H9 (cell line): ENCODE measurements at regions not wholly inside any gene's neighbourhood (a gene's known extent, or its start where the extent isn't known, plus 50 kb on each side); places are given as distances from the start of the nearest gene placed in this dataset.
A peak's percentile ranks its signal among the peaks of the same experiment; 100 is the strongest.

ENCODE experiments used
- DNase-seq: peaks from one replicate; pipeline ENCODE4 v3.0.0-alpha.2; 2017
- H2AFZ ChIP-seq: one replicate; pipeline ENCODE4 v1.6.1; 2013; ENCODE audit warnings: mild to moderate bottlenecking, low read length, control low read depth, moderate library complexity
- H2AK5ac ChIP-seq: 2 replicates; pipeline ENCODE4 v1.6.1; 2013; ENCODE audit warnings: low read length, control low read depth, mixed read lengths; ENCODE audit not compliant: insufficient read length
- H2BK120ac ChIP-seq: one replicate; pipeline ENCODE4 v1.6.1; 2013; ENCODE audit warnings: low read depth, mild to moderate bottlenecking, low read length, control low read depth, inconsistent platforms; ENCODE audit not compliant: poor library complexity, severe bottlenecking
- H2BK12ac ChIP-seq: 2 replicates; pipeline ENCODE4 v1.6.1; 2013; ENCODE audit warnings: low read length, control low read depth, mixed read lengths, low read depth; ENCODE audit not compliant: insufficient read length
- H2BK15ac ChIP-seq: 2 replicates; pipeline ENCODE4 v1.6.1; 2013; ENCODE audit warnings: low read depth, low read length, control low read depth
- H2BK20ac ChIP-seq: one replicate; pipeline ENCODE4 v1.6.1; 2013; ENCODE audit warnings: low read depth, mild to moderate bottlenecking, low read length, control low read depth, inconsistent platforms; ENCODE audit not compliant: poor library complexity, severe bottlenecking
- H2BK5ac ChIP-seq: 2 replicates; pipeline ENCODE4 v1.6.1; 2013; ENCODE audit warnings: low read length, control low read depth, mixed read lengths; ENCODE audit not compliant: insufficient read length
- H3K14ac ChIP-seq: 2 replicates; pipeline ENCODE4 v1.6.1; 2013; ENCODE audit warnings: low read length, control low read depth; ENCODE audit not compliant: insufficient read depth
- H3K18ac ChIP-seq: 2 replicates; pipeline ENCODE4 v1.6.1; 2013; ENCODE audit warnings: low read depth, mild to moderate bottlenecking, mixed read lengths, low read length, control low read depth; ENCODE audit not compliant: insufficient read length
- H3K23ac ChIP-seq: 2 replicates; pipeline ENCODE4 v1.6.1; 2013; ENCODE audit warnings: low read length, control low read depth, mixed read lengths, low read depth; ENCODE audit not compliant: insufficient read length
- H3K23me2 ChIP-seq: 2 replicates; pipeline ENCODE4 v1.6.1; 2013; ENCODE audit warnings: low read depth, mild to moderate bottlenecking, mixed read lengths, low read length, control low read depth; ENCODE audit not compliant: insufficient read length, poor library complexity, severe bottlenecking
- H3K27ac ChIP-seq: 2 replicates; pipeline ENCODE4 v1.5.1; 2013; ENCODE audit warnings: low read length, control low read depth, mixed read lengths, low read depth; ENCODE audit not compliant: insufficient read length
- H3K27me3 ChIP-seq: 2 replicates; pipeline ENCODE4 v1.6.1; 2013; ENCODE audit warnings: low read length, control low read depth, inconsistent platforms; ENCODE audit not compliant: insufficient read depth
- H3K4ac ChIP-seq: 2 replicates; pipeline ENCODE4 v1.6.1; 2013; ENCODE audit warnings: low read depth, mild to moderate bottlenecking, control low read depth, inconsistent platforms, low read length, moderate library complexity
- H3K4me1 ChIP-seq: 2 replicates; pipeline ENCODE4 v1.6.1; 2013; ENCODE audit warnings: low read length, control low read depth, inconsistent platforms; ENCODE audit not compliant: insufficient read depth
- H3K4me2 ChIP-seq: 2 replicates; pipeline ENCODE4 v1.6.1; 2013; ENCODE audit warnings: low read length, control low read depth, mixed read lengths; ENCODE audit not compliant: insufficient read length, insufficient read depth
- H3K56ac ChIP-seq: 2 replicates; pipeline ENCODE4 v1.6.1; 2013; ENCODE audit warnings: low read depth, mild to moderate bottlenecking, mixed read lengths, low read length, control low read depth; ENCODE audit not compliant: insufficient read length
- H3K79me1 ChIP-seq: 2 replicates; pipeline ENCODE4 v1.6.1; 2013; ENCODE audit warnings: low read depth, mild to moderate bottlenecking, moderate library complexity, low read length, control low read depth, inconsistent platforms; ENCODE audit not compliant: insufficient read depth, poor library complexity, severe bottlenecking
- H3K79me2 ChIP-seq: 2 replicates; pipeline ENCODE4 v1.6.1; 2013; ENCODE audit warnings: low read length, control low read depth, inconsistent platforms; ENCODE audit not compliant: insufficient read depth
- H3K9ac ChIP-seq: 2 replicates; pipeline ENCODE4 v1.6.1; 2013; ENCODE audit warnings: low read length, control low read depth, mixed read lengths; ENCODE audit not compliant: insufficient read length; ENCODE audit errors: extremely low read depth
- H3K9me3 ChIP-seq: one replicate; pipeline ENCODE4 v1.6.1; 2013; ENCODE audit warnings: low read depth, low read length, inconsistent platforms; ENCODE audit not compliant: control insufficient read depth
- H3T11ph ChIP-seq: one replicate; pipeline ENCODE4 v1.6.1; 2013; ENCODE audit warnings: mild to moderate bottlenecking, low read length, control low read depth, inconsistent platforms
- H4K20me1 ChIP-seq: one replicate; pipeline ENCODE4 v1.6.1; 2013; ENCODE audit not compliant: control insufficient read depth, insufficient read length, insufficient read depth
- H4K5ac ChIP-seq: 2 replicates; pipeline ENCODE4 v1.6.1; 2013; ENCODE audit warnings: low read depth, mild to moderate bottlenecking, mixed read lengths, low read length, control low read depth; ENCODE audit not compliant: insufficient read length
- H4K8ac ChIP-seq: replicated peaks from 2 replicates; pipeline ENCODE4 v1.6.1; 2013; ENCODE audit warnings: low read length, control low read depth, mixed read lengths, low read depth; ENCODE audit not compliant: insufficient read length
- H4K91ac ChIP-seq: 2 replicates; pipeline ENCODE4 v1.6.1; 2013; ENCODE audit warnings: low read depth, mild to moderate bottlenecking, moderate library complexity, mixed read lengths, low read length, control low read depth; ENCODE audit not compliant: insufficient read length
- H3K27ac Mint-ChIP-seq, 3 experiments: 2 replicates in 2 of 3; 3 replicates in 1 of 3; pipeline ENCODE4 v1.8.0; 2020 to 2021; ENCODE audit warnings: mixed read lengths in 3 of 3, mild to moderate bottlenecking in 1 of 3, moderate library complexity in 1 of 3
- H3K27me3 Mint-ChIP-seq: 2 replicates; pipeline ENCODE4 v1.8.0; 2021; ENCODE audit warnings: low read depth, mild to moderate bottlenecking, moderate library complexity, mixed read lengths
- H3K36me3 Mint-ChIP-seq, 3 experiments: 2 replicates in 2 of 3; 3 replicates in 1 of 3; pipeline ENCODE4 v1.8.0; 2020 to 2021; ENCODE audit warnings: low read depth in 3 of 3, mixed read lengths in 3 of 3; ENCODE audit not compliant: insufficient read depth in 1 of 3
- H3K4me1 Mint-ChIP-seq, 2 experiments: 2 replicates each; pipeline ENCODE4 v1.8.0; 2020; ENCODE audit warnings: mixed read lengths in 2 of 2
- H3K4me3 Mint-ChIP-seq, 2 experiments: 2 replicates in 1 of 2; 3 replicates in 1 of 2; pipeline ENCODE4 v1.8.0; 2020 to 2021; ENCODE audit warnings: mild to moderate bottlenecking in 2 of 2, mixed read lengths in 2 of 2, moderate library complexity in 1 of 2
- H3K9me3 Mint-ChIP-seq, 2 experiments: 2 replicates in 1 of 2; 3 replicates in 1 of 2; pipeline ENCODE4 v1.8.0; 2020; ENCODE audit warnings: mild to moderate bottlenecking in 2 of 2, mixed read lengths in 2 of 2, moderate library complexity in 1 of 2
- CTCF ChIP-seq: fragments of 200-600 bp; sonication (generic); conservative IDR thresholded peaks from 3 replicates; pipeline ENCODE4 v1.8.0; 2021; ENCODE audit warnings: antibody characterized with exemption, mild to moderate bottlenecking
- WGBS: extraction: QIAGEN DNeasy Blood & Tissue Kit; methylation state at CpG from one replicate; pipeline ENCODE4 v1.1.7; 2013; ENCODE audit warnings: missing lambda C conversion rate, low lambda C conversion rate, mixed read lengths; ENCODE audit not compliant: insufficient read length; ENCODE audit errors: extremely low coverage; 5-methylcytosine and 5-hydroxymethylcytosine counted together

- Histone ChIP-seq H3K56ac (no peak overlapping the region), H4K20me1 (no peaks in the 10 kb centered on the region), H3K18ac (no peak overlapping the region), H3K79me2 (no peaks in the 10 kb centered on the region), H3K4me2 (no peak overlapping the region), H3K4ac (no peak overlapping the region), H4K91ac (no peak overlapping the region), H2AFZ (no peak overlapping the region), H4K8ac (no peak overlapping the region), H4K5ac (no peak overlapping the region), H3K9ac (no peak overlapping the region), H3K23me2 (no peaks in the 10 kb centered on the region), H3K79me1 (no peaks in the 10 kb centered on the region), H2BK120ac (no peak overlapping the region), H2BK15ac (no peak overlapping the region), H3K23ac (no peak overlapping the region), H3K27ac (no peak overlapping the region), H2BK5ac (no peak overlapping the region), H3K14ac (no peak overlapping the region; the same call in 1 of the 2 replicates), H2AK5ac (no peak overlapping the region), H3T11ph (no peak overlapping the region), H3K9me3 (no peaks in the 10 kb centered on the region), H3K27me3 (no peaks in the 10 kb centered on the region), H3K4me1 (no peaks in the 10 kb centered on the region), H2BK20ac (no peak overlapping the region), H2BK12ac (no peak overlapping the region)
- H3K9me3 Mint-ChIP-seq = peaks cover 0 to 3% of the 10 kb centered on the region in 2 experiments; a peak in 1 of 5 replicates
- no peak for TF ChIP-seq CTCF
- no peak overlapping the region for H3K4me3 Mint-ChIP-seq
- peaks cover 0 to 3% (median 0%) of the 10 kb centered on the region in 3 experiments; a peak in 1 of 7 replicates for H3K36me3 Mint-ChIP-seq
- no peaks in the 10 kb centered on the region; the same call in 1 of the 2 replicates for H3K27me3 Mint-ChIP-seq
- peak overlapping the region in 1 of 3 experiments; percentile 63; a peak in 1 of 7 replicates for H3K27ac Mint-ChIP-seq
- DNase-seq = peak; percentile 3
- WGBS = no CpG with 5 or more reads among the region's 17 CpGs
- peaks cover 12 to 16% of the 10 kb centered on the region in 2 experiments for H3K4me1 Mint-ChIP-seq
Observed at GRCh38 chr1:29651684-29652665, 415.7 kb downstream of the PTPRU start.
